OCI-M2 (cell line): ENCODE measurements at regions not wholly inside any gene's neighbourhood (a gene's known extent, or its start where the extent isn't known, plus 50 kb on each side); places are given as distances from the start of the nearest gene placed in this dataset.
"Not testable (repeated sequence)": the region's sequence is repeated elsewhere in the genome, so short reads cannot be mapped to it uniquely, and the experiment has no call there.

Source experiments
- DNase-seq: peaks from one replicate; lab custom pipeline; 2025; ENCODE audit not compliant: unreplicated experiment; lab: John Stamatoyannopoulos, UW

GRCh38 chr6:20023549-20024315 is 186.6 kb downstream of the ID4 start:
- not testable (repeated sequence) for DNase-seq

GRCh38 chr6:20024316-20024673 is 187.1 kb downstream of the ID4 start:
- DNase-seq = no peak

GRCh38 chr6:20024978-20025377 is 187.3 kb downstream of the MBOAT1 start:
- DNase-seq = no peak

DNA sequence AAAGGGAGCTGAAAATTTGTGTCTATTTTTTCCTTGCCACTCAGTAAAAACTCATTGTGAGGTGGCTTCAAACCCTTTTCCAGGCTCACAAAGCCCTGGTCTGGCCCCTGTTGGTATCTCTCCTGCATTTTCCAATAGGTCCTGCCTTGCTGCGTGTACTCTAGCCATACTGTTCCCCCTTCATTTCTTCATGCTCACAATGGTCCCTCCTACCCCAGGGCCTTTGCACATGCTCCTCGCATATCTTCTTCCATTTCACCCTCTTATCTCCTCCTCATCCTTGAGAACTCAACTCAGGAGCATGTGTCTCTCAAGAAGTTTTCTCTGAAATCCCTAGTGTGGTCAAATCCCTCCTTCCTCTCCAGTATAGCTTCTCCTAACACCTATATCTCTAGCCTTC is 186.6 kb downstream of the MBOAT1 start:
- DNase-seq = no peak

DNA sequence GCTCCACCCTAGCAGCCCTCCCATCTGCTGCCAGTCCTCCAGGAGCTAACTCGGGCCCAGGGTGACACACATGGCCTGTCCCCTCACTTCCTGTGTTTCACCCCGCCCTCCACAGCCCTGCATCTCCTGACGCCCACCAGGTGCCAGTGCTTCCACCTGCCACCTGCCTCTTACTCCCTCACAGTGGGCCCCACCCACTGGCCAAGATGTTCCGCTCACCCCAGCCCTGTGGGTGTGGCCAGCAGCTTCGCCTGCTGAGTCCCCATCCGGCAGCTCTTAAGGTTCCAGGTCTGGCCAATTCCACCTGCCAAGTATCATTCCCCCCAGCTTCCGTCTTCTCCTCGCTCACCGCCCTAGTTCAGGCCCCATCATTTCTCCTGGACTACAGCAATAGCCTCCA is 184.1 kb downstream of the MBOAT1 start:
- no peak for DNase-seq

GRCh38 chr6:20028562-20028961 is 183.7 kb downstream of the MBOAT1 start:
- DNase-seq = no peak

DNA sequence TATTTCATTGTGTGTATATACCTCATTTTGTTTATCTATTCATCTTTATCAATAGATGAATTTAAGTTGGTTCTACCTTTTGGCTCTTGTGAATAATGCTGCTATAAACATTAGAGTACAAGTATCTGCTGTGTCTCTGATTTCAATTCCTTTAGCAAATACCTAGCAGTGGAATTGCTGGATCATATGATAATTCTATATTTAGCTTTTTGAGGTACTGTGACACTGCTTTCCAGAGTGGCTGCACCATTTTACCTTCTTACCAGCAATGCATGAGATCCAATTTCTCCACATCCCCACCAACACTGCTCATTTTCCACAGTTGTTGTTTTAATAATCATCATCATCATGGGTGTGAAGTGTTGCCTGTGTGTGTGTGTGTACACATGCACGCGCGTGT is 182.3 kb downstream of the MBOAT1 start:
- DNase-seq = no peak

DNA sequence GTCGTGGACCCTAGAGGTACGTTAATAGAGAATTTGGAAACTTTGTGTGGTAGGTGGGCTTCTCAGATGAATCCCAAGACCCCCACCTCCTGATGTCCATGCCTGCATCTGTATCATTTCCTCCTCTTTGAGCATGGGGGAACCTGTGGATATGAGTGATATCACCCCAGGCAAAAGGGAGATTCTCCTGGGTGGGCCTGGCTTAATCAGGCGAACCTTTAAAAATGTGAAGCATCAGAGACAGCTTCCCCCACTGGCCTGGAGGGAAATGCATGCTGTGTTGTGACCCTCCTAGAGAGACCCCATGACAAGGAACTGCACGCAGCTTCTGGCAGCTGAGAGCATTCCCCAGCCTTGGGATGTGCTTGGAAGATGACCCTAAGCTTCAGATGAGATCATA is 180.9 kb downstream of the MBOAT1 start:
- no peak for DNase-seq

- DNase-seq = no peak
Measured at GRCh38 chr6:20033697-20034407, 178.4 kb downstream of the MBOAT1 start.

DNA sequence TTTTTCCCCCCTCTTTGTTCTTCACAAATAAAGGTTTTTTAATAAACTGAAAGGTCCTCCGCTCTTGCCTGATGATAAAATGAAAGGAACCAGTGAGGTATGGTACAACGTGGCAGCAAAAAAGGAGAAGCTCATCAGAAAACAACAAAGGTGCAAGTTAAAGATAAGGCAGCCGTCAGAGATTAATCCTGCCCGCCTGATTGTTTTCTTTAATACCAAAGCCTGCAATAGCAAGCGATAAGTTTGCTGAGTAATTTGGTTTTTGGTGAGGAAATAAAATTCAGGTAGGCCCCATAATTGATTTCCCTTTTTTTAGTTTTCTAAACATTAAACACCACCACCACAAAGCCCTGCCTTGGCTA is 177.9 kb downstream of the MBOAT1 start:
- peak; percentile 41 for DNase-seq

DNA sequence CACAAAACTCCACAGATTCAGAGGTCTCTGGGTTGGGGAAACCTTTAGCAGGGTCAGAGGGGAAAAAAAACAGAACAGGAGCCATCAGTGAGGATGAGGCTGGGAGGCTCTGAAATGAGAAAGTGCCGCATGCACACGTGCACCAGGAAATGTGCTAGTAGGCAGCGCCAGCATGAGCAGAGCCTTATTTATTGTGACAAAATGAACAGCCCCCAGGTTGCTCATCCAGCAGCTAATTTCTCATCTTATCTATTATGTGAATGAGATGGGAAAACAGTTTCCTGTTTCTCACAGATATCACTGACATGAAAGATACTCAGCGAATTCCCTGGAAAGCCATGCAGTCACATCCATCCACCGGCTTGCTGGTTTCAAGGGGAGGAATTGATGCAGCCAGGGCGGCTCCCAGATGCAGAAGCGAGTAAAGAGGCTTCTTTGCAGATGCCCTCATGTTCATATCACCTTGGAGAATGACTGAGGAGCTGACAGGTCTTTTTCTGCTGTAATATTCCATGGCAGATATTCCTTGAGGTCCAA is 176.1 kb downstream of the MBOAT1 start:
- DNase-seq = no peak

DNA sequence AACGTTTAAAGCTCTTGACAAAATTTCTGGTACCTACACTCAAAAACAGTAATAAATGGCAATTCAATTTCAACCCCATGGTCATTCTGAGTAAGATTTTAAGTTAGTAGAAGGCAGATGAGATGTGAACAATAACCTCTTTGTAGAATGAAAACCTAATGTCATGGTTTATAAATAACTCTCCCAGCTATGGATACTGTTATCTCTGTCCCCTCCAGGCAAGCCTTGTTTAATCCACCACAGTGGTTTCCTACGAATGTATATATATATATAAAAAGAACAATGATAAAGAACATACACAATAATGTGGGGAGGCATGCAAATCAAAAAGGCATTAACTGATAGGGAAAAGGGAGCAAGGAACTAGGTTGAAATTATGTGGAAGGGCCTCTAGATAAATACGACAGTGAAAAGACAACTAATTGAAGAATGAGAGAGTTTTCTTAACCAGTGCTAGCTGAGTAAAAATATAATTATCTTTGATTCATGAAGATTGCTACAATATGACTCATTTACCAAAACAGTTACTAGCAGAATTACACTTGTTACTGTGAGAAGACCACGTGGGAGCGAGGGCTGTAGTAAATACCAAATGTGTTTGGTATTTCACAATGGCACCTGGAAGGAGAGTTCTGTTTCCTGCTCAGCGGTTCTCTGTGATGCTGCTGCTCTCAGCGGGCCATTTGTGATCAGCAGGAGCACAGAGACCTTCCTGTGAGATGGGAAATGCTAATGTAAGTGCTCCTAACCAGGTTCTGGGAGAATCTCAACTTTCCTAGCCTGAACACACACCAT is 173.7 kb downstream of the MBOAT1 start:
- no peak for DNase-seq

DNA sequence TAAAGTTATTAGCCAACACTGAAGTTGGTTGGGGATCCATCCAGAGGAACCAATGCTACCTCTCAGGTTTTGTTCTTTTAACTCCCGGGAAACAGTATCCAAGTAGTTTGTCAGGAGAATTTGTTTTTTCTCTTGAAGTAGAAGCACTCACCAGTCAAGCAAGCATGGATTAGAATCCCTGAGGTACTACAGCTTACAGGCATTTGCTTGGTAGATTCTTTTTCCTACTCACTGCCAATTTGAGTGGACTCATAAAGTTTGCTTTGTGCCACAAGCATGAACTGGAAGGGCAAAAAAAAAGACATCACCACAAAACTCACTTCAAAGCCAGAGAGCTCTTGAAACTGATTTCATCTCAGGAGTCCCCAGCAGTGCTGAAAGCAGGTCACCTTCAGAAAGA is 167.4 kb downstream of the MBOAT1 start:
- DNase-seq = no peak
